ENCODE measurements at regions not wholly inside any gene's neighbourhood (a gene's known extent, or its start where the extent isn't known, plus 50 kb on each side); places are given as distances from the start of the nearest gene placed in this dataset.

DNA sequence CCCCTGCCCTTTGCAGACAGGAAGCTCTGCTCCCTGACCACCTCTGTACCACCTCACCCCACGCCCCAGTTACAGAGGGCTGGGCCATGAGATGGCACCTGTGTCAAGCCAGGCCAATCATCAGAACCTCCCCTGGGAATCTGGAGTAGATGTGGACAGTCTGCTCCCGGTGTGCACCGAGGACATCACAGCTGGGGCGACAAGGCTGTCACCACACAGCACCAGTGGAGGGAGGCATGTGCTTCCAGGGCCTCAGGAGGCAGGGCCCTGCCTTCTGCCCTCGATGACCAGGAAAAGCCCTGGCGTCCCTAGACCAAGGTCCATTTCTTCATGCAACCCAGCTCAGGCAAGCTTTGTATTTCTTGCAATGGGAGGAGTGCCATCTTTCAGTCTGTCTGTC lies 309.5 kb downstream of the CTTN start:
- TF ChIP-seq, protein P1, sequence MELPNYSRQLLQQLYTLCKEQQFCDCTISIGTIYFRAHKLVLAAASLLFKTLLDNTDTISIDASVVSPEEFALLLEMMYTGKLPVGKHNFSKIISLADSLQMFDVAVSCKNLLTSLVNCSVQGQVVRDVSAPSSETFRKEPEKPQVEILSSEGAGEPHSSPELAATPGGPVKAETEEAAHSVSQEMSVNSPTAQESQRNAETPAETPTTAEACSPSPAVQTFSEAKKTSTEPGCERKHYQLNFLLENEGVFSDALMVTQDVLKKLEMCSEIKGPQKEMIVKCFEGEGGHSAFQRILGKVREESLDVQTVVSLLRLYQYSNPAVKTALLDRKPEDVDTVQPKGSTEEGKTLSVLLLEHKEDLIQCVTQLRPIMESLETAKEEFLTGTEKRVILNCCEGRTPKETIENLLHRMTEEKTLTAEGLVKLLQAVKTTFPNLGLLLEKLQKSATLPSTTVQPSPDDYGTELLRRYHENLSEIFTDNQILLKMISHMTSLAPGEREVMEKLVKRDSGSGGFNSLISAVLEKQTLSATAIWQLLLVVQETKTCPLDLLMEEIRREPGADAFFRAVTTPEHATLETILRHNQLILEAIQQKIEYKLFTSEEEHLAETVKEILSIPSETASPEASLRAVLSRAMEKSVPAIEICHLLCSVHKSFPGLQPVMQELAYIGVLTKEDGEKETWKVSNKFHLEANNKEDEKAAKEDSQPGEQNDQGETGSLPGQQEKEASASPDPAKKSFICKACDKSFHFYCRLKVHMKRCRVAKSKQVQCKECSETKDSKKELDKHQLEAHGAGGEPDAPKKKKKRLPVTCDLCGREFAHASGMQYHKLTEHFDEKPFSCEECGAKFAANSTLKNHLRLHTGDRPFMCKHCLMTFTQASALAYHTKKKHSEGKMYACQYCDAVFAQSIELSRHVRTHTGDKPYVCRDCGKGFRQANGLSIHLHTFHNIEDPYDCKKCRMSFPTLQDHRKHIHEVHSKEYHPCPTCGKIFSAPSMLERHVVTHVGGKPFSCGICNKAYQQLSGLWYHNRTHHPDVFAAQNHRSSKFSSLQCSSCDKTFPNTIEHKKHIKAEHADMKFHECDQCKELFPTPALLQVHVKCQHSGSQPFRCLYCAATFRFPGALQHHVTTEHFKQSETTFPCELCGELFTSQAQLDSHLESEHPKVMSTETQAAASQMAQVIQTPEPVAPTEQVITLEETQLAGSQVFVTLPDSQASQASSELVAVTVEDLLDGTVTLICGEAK (IDR thresholded peaks at IDR 0.05): no peak
- TF ChIP-seq, protein P1 (CRISPR knock-in tag; IDR thresholded peaks at IDR 0.05): no peak
- TF ChIP-seq, protein P2, sequence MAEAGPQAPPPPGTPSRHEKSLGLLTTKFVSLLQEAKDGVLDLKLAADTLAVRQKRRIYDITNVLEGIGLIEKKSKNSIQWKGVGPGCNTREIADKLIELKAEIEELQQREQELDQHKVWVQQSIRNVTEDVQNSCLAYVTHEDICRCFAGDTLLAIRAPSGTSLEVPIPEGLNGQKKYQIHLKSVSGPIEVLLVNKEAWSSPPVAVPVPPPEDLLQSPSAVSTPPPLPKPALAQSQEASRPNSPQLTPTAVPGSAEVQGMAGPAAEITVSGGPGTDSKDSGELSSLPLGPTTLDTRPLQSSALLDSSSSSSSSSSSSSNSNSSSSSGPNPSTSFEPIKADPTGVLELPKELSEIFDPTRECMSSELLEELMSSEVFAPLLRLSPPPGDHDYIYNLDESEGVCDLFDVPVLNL (CRISPR knock-in tag; IDR thresholded peaks at IDR 0.05; ENCODE audit: low read depth): no peak
- TF ChIP-seq ZFX (CRISPR knock-in tag; IDR thresholded peaks at IDR 0.05): no peak
- TF ChIP-seq, protein P3, sequence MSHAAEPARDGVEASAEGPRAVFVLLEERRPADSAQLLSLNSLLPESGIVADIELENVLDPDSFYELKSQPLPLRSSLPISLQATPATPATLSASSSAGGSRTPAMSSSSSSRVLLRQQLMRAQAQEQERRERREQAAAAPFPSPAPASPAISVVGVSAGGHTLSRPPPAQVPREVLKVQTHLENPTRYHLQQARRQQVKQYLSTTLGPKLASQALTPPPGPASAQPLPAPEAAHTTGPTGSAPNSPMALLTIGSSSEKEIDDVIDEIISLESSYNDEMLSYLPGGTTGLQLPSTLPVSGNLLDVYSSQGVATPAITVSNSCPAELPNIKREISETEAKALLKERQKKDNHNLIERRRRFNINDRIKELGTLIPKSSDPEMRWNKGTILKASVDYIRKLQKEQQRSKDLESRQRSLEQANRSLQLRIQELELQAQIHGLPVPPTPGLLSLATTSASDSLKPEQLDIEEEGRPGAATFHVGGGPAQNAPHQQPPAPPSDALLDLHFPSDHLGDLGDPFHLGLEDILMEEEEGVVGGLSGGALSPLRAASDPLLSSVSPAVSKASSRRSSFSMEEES (CRISPR knock-in tag; IDR thresholded peaks at IDR 0.05): no peak
- TF ChIP-seq, protein P4, sequence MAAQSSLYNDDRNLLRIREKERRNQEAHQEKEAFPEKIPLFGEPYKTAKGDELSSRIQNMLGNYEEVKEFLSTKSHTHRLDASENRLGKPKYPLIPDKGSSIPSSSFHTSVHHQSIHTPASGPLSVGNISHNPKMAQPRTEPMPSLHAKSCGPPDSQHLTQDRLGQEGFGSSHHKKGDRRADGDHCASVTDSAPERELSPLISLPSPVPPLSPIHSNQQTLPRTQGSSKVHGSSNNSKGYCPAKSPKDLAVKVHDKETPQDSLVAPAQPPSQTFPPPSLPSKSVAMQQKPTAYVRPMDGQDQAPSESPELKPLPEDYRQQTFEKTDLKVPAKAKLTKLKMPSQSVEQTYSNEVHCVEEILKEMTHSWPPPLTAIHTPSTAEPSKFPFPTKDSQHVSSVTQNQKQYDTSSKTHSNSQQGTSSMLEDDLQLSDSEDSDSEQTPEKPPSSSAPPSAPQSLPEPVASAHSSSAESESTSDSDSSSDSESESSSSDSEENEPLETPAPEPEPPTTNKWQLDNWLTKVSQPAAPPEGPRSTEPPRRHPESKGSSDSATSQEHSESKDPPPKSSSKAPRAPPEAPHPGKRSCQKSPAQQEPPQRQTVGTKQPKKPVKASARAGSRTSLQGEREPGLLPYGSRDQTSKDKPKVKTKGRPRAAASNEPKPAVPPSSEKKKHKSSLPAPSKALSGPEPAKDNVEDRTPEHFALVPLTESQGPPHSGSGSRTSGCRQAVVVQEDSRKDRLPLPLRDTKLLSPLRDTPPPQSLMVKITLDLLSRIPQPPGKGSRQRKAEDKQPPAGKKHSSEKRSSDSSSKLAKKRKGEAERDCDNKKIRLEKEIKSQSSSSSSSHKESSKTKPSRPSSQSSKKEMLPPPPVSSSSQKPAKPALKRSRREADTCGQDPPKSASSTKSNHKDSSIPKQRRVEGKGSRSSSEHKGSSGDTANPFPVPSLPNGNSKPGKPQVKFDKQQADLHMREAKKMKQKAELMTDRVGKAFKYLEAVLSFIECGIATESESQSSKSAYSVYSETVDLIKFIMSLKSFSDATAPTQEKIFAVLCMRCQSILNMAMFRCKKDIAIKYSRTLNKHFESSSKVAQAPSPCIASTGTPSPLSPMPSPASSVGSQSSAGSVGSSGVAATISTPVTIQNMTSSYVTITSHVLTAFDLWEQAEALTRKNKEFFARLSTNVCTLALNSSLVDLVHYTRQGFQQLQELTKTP (IDR thresholded peaks at IDR 0.05; ENCODE audit: low read depth in 1 of 2, partially characterized antibody in 2 of 2): no peak
- no peak for TF ChIP-seq POLR2A (conservative IDR thresholded peaks at IDR 0.05)

Data from K562 (cell line).